Cardiac muscle cell (in vitro differentiated cells and primary cell): ENCODE measurements at regions not wholly inside any gene's neighbourhood (a gene's known extent, or its start where the extent isn't known, plus 50 kb on each side); places are given as distances from the start of the nearest gene placed in this dataset.

Source experiments
- DNase-seq, 2 donors: peaks; one replicate each; pipeline versions ENCODE4 v3.0.0 to v3.0.0-alpha.2; 2010 to 2017; ENCODE audit warnings: low read depth in 1 of 2, low spot score in 1 of 2
- H3K27ac ChIP-seq: fragments of 200-600 bp; sonication (generic); 2 replicates; pipeline ENCODE4 v1.5.1; 2016
- H3K27me3 ChIP-seq: fragments of 200-600 bp; sonication (generic); 2 replicates; pipeline ENCODE4 v1.6.0; 2016; ENCODE audit warnings: control low read depth
- H3K36me3 ChIP-seq: fragments of 200-600 bp; sonication (generic); 2 replicates; pipeline ENCODE4 v1.5.1; 2016; ENCODE audit warnings: control low read depth
- H3K4me1 ChIP-seq: fragments of 200-600 bp; sonication (generic); 2 replicates; pipeline ENCODE4 v1.8.1; 2017; ENCODE audit warnings: low read depth, mild to moderate bottlenecking, mixed run types
- H3K4me3 ChIP-seq: fragments of 200-600 bp; sonication (generic); 2 replicates; pipeline ENCODE4 v1.5.1; 2016; ENCODE audit warnings: mild to moderate bottlenecking
- H3K9me3 ChIP-seq: fragments of 200-600 bp; sonication (generic); 2 replicates; pipeline ENCODE4 v1.5.1; 2017; ENCODE audit warnings: low read depth, mild to moderate bottlenecking, control low read depth
- TF ChIP-seq, protein P1 (sequence below): IDR thresholded peaks from 2 replicates; pipeline ENCODE4 v1.5.1; 2012; ENCODE audit warnings: low read depth, mild to moderate bottlenecking, low read length

DNA sequence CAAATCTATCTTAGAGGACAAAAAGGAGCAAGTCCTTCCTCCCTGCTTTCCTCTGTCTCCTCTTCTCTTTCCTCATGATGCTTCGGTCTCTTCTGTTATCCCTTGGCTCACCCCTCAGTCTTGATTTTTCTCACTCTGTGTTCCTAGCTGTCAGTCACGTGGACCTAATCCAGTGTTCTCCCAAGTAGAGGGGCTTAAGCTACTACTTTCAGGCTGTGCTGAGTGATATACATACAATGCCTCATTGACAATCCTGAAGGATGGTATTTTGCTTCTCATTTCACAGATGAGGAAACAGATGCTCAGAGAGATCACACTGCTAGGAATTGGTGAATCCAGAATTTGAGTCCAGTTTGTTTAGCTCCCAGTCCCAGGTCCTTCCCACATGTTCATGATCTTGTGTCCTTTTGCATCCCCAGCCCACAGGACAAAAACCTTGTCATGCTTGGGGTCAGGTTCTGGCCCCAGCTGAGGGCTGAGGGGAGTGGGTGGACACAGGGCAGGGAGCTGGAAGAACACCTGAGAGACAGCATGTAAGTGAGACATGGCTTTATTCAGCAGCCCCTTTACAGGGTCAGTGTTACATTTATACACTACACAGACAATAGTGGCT, 50.5 kb upstream of the KMT2E start:
- no peak overlapping the region for H3K27ac ChIP-seq
- H3K4me1 ChIP-seq, result no peaks in the 10 kb centered on the region
- H3K36me3 ChIP-seq, result no peaks in the 10 kb centered on the region
- no peak for DNase-seq
- no peaks in the 10 kb centered on the region for H3K9me3 ChIP-seq
- TF ChIP-seq, protein P1, sequence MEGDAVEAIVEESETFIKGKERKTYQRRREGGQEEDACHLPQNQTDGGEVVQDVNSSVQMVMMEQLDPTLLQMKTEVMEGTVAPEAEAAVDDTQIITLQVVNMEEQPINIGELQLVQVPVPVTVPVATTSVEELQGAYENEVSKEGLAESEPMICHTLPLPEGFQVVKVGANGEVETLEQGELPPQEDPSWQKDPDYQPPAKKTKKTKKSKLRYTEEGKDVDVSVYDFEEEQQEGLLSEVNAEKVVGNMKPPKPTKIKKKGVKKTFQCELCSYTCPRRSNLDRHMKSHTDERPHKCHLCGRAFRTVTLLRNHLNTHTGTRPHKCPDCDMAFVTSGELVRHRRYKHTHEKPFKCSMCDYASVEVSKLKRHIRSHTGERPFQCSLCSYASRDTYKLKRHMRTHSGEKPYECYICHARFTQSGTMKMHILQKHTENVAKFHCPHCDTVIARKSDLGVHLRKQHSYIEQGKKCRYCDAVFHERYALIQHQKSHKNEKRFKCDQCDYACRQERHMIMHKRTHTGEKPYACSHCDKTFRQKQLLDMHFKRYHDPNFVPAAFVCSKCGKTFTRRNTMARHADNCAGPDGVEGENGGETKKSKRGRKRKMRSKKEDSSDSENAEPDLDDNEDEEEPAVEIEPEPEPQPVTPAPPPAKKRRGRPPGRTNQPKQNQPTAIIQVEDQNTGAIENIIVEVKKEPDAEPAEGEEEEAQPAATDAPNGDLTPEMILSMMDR, result no peak
- H3K4me3 ChIP-seq, result no peak overlapping the region
- no peaks in the 10 kb centered on the region for H3K27me3 ChIP-seq

DNA sequence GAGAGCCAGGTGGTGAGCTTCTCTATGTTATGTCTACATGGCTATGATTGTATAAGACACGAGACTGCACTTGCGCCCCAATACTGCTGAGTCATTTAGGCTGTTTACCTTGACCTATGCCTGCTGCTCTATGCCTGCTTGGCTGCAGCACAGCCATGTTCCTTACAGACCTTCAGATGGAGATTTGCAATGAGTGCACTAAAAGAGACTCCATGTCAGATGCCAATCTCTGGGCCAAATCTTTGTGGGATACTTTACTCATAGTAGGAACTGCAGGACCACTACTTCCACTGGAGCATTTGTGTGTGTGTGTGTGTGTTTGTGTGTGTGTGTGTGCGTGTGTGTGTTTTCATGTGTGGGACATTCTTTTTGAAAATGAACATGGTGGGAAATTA, 50.0 kb upstream of the KMT2E start:
- no peaks in the 10 kb centered on the region for H3K36me3 ChIP-seq
- peak in 1 of 2 donors; percentile 67 for DNase-seq
- no peaks in the 10 kb centered on the region for H3K27me3 ChIP-seq
- no peaks in the 10 kb centered on the region for H3K9me3 ChIP-seq
- no peaks in the 10 kb centered on the region for H3K4me1 ChIP-seq
- H3K4me3 ChIP-seq, result no peak overlapping the region
- TF ChIP-seq, protein P1, result no peak
- no peak overlapping the region for H3K27ac ChIP-seq
